COR-L47 (cell line): ENCODE measurements at regions not wholly inside any gene's neighbourhood (a gene's known extent, or its start where the extent isn't known, plus 50 kb on each side); places are given as distances from the start of the nearest gene placed in this dataset.
"Not testable (repeated sequence)": the region's sequence is repeated elsewhere in the genome, so short reads cannot be mapped to it uniquely, and the experiment has no call there.

ENCODE experiments used
- DNase-seq: peaks from one replicate; lab custom pipeline; 2025; lab: John Stamatoyannopoulos, UW

GRCh38 chrX:39222346-39223113, 421.3 kb downstream of the MID1IP1 start:
- DNase-seq: no peak

GRCh38 chrX:39226251-39226650, 425.0 kb downstream of the MID1IP1 start:
- no peak for DNase-seq

GRCh38 chrX:39227371-39227770, 426.1 kb downstream of the MID1IP1 start:
- no peak for DNase-seq

GRCh38 chrX:39238006-39238405, 436.7 kb downstream of the MID1IP1 start:
- no peak for DNase-seq

GRCh38 chrX:39242187-39242586, 440.9 kb downstream of the MID1IP1 start:
- peak; percentile 48 for DNase-seq

- no peak for DNase-seq
Observed at GRCh38 chrX:39244147-39244546, 442.9 kb downstream of the MID1IP1 start.

- no peak for DNase-seq
Observed at GRCh38 chrX:39245024-39245423, 443.8 kb downstream of the MID1IP1 start.

GRCh38 chrX:39247536-39247935, 446.3 kb downstream of the MID1IP1 start:
- DNase-seq: no peak

GRCh38 chrX:39248330-39248729, 447.1 kb downstream of the MID1IP1 start:
- no peak for DNase-seq

- DNase-seq: no peak
Observed at GRCh38 chrX:39249999-39250398, 448.7 kb downstream of the MID1IP1 start.

- no peak for DNase-seq
Observed at GRCh38 chrX:39251995-39252394, 450.7 kb downstream of the MID1IP1 start.

- no peak for DNase-seq
Observed at GRCh38 chrX:39253551-39253950, 452.3 kb downstream of the MID1IP1 start.

- DNase-seq: peak; percentile 2
Observed at GRCh38 chrX:39258331-39258730, 457.1 kb downstream of the MID1IP1 start.

GRCh38 chrX:39260965-39261364, 459.7 kb downstream of the MID1IP1 start:
- DNase-seq: no peak

- DNase-seq: peak; percentile 0
Observed at GRCh38 chrX:39261446-39262147, 460.3 kb downstream of the MID1IP1 start.

- no peak for DNase-seq
Observed at GRCh38 chrX:39262641-39263040, 461.4 kb downstream of the MID1IP1 start.

- DNase-seq: no peak
Observed at GRCh38 chrX:39264023-39264422, 462.8 kb downstream of the MID1IP1 start.

- no peak for DNase-seq
Observed at GRCh38 chrX:39267176-39267575, 465.9 kb downstream of the MID1IP1 start.

GRCh38 chrX:39268207-39268606, 466.9 kb downstream of the MID1IP1 start:
- DNase-seq: no peak

- DNase-seq: no peak
Observed at GRCh38 chrX:39275500-39276068, 474.3 kb downstream of the MID1IP1 start.

GRCh38 chrX:39277685-39278390, 476.6 kb downstream of the MID1IP1 start:
- not testable (repeated sequence) for DNase-seq

- no peak for DNase-seq
Observed at GRCh38 chrX:39283239-39283638, 482.0 kb downstream of the MID1IP1 start.

GRCh38 chrX:39288592-39288991, 487.3 kb downstream of the MID1IP1 start:
- no peak for DNase-seq
